Smooth muscle cell (in vitro differentiated cells): ENCODE measurements at regions not wholly inside any gene's neighbourhood (a gene's known extent, or its start where the extent isn't known, plus 50 kb on each side); places are given as distances from the start of the nearest gene placed in this dataset.

Source experiments
- DNase-seq: peaks from one replicate; lab custom pipeline; 2025; ENCODE audit not compliant: unreplicated experiment; lab: John Stamatoyannopoulos, UW
- H2AFZ ChIP-seq: fragments of 200-600 bp; sonication (generic); 2 replicates; pipeline ENCODE4 v1.6.0; 2016; ENCODE audit warnings: antibody characterized with exemption, low read depth, mild to moderate bottlenecking
- H3F3A ChIP-seq: fragments of 200-600 bp; sonication (generic); 2 replicates; pipeline ENCODE4 v1.6.0; 2017; ENCODE audit warnings: antibody characterized with exemption, low read depth
- H3K27ac ChIP-seq: fragments of 200-600 bp; sonication (generic); 2 replicates; pipeline ENCODE4 v1.5.1; 2016; ENCODE audit warnings: low read depth, mild to moderate bottlenecking
- H3K27me3 ChIP-seq: fragments of 200-600 bp; sonication (generic); 2 replicates; pipeline ENCODE4 v1.6.1; 2016; ENCODE audit warnings: low read depth, mild to moderate bottlenecking
- H3K36me3 ChIP-seq: fragments of 200-600 bp; sonication (generic); 2 replicates; pipeline ENCODE4 v1.5.1; 2016; ENCODE audit warnings: low read depth
- H3K4me1 ChIP-seq: fragments of 200-600 bp; sonication (generic); 2 replicates; pipeline ENCODE4 v1.5.1; 2016; ENCODE audit warnings: low read depth
- H3K4me2 ChIP-seq: fragments of 200-600 bp; sonication (generic); 2 replicates; pipeline ENCODE4 v1.6.0; 2016; ENCODE audit warnings: mild to moderate bottlenecking
- H3K4me3 ChIP-seq: fragments of 200-600 bp; sonication (generic); 2 replicates; pipeline ENCODE4 v1.5.1; 2016; ENCODE audit warnings: mild to moderate bottlenecking
- H3K79me2 ChIP-seq: fragments of 200-600 bp; sonication (generic); 2 replicates; pipeline ENCODE4 v1.6.0; 2016; ENCODE audit warnings: low read depth, mild to moderate bottlenecking
- H3K9ac ChIP-seq: fragments of 200-600 bp; sonication (generic); 2 replicates; pipeline ENCODE4 v1.6.0; 2016; ENCODE audit warnings: low read depth
- H3K9me3 ChIP-seq: fragments of 200-600 bp; sonication (generic); replicated peaks from 2 replicates; pipeline ENCODE4 v1.5.1; 2016; ENCODE audit warnings: low read depth
- H4K20me1 ChIP-seq: fragments of 200-600 bp; sonication (generic); 2 replicates; pipeline ENCODE4 v1.6.0; 2016; ENCODE audit warnings: low read depth
- WGBS: methylation state at CpG from one replicate; pipeline ENCODE4 v1.1.7; 2016; ENCODE audit warnings: low lambda C conversion rate; 5-methylcytosine and 5-hydroxymethylcytosine counted together
- TF ChIP-seq, protein P1 (sequence below): fragments of 200-600 bp; sonication (generic); IDR thresholded peaks from 2 replicates; pipeline ENCODE4 v1.5.1; 2017; ENCODE audit warnings: borderline replicate concordance, mild to moderate bottlenecking, antibody characterized with exemption; ENCODE audit not compliant: insufficient read depth, poor library complexity, severe bottlenecking

- TF ChIP-seq, protein P1, sequence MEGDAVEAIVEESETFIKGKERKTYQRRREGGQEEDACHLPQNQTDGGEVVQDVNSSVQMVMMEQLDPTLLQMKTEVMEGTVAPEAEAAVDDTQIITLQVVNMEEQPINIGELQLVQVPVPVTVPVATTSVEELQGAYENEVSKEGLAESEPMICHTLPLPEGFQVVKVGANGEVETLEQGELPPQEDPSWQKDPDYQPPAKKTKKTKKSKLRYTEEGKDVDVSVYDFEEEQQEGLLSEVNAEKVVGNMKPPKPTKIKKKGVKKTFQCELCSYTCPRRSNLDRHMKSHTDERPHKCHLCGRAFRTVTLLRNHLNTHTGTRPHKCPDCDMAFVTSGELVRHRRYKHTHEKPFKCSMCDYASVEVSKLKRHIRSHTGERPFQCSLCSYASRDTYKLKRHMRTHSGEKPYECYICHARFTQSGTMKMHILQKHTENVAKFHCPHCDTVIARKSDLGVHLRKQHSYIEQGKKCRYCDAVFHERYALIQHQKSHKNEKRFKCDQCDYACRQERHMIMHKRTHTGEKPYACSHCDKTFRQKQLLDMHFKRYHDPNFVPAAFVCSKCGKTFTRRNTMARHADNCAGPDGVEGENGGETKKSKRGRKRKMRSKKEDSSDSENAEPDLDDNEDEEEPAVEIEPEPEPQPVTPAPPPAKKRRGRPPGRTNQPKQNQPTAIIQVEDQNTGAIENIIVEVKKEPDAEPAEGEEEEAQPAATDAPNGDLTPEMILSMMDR = no peak
Observed at GRCh38 chr18:30588673-30589164, 453.8 kb downstream of the DSC3 start.

DNA sequence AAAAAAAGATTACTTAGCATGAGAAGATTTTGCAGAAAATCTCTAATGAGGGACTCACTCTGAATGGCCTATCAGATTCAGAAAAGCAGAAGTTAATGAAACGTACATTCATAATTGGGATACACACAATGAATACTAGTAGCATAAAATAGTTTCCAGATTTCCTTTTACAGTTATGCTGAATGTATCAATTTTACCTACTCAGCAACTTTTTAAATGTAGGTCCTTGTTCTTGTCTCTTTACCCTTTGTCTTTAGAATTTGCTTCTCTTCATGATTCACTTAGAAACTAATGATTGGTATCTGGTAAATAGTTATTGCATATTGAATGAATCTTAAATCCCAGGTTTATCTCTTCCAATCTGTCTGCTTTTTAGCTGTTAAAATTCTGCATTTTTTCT is 458.8 kb downstream of the DSC3 start:
- H3K79me2 ChIP-seq = no peaks in the 10 kb centered on the region
- no peak overlapping the region for H2AFZ ChIP-seq
- no peak for DNase-seq
- H3K27me3 ChIP-seq = no peaks in the 10 kb centered on the region
- TF ChIP-seq, protein P1 = no peak
- H3K9me3 ChIP-seq = no peaks in the 10 kb centered on the region
- H3K27ac ChIP-seq = no peak overlapping the region
- WGBS = 100% methylated on average over 1 of the region's 1 CpG
- H3K36me3 ChIP-seq = no peaks in the 10 kb centered on the region
- H3K4me2 ChIP-seq = no peak overlapping the region
- H3K9ac ChIP-seq = no peak overlapping the region
- no peak overlapping the region for H3K4me3 ChIP-seq
- H3F3A ChIP-seq = no peaks in the 10 kb centered on the region
- no peaks in the 10 kb centered on the region for H3K4me1 ChIP-seq
- no peaks in the 10 kb centered on the region for H4K20me1 ChIP-seq

More at GRCh38 chr18:30588673-30589164, 453.8 kb downstream of the DSC3 start:
- H3K4me1 ChIP-seq = no peaks in the 10 kb centered on the region
- H2AFZ ChIP-seq = no peak overlapping the region
- no peak overlapping the region for H3K9ac ChIP-seq
- no peaks in the 10 kb centered on the region for H3K9me3 ChIP-seq
- H3K4me3 ChIP-seq = no peak overlapping the region
- H4K20me1 ChIP-seq = no peaks in the 10 kb centered on the region
- DNase-seq = no peak
- H3K36me3 ChIP-seq = no peaks in the 10 kb centered on the region
- H3K79me2 ChIP-seq = no peaks in the 10 kb centered on the region
- no peak overlapping the region for H3K27ac ChIP-seq
- H3K27me3 ChIP-seq = no peaks in the 10 kb centered on the region
- H3F3A ChIP-seq = no peaks in the 10 kb centered on the region
- H3K4me2 ChIP-seq = no peak overlapping the region

DNA sequence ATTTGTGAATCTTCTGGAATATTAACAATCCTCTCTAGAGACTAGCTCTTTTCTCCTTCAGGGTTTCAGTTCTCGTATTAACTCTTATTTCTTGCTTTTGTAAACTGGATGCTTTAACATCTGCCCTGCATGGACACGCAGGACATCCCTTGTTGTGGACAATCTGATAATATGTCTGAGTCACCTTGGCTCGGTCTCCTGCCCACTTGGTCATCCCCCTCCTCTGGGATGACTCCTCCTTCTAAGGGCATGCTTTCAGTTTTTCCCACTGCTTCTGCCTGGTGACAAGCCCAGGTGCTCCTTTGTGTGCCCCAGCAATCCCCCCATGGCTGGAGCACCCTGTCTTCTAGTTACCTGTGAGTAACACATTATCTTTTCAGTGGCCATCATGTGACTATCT is 460.5 kb downstream of the DSC3 start:
- WGBS = 71% methylated on average over 3 of the region's 3 CpGs
- Histone ChIP-seq H3K4me2 (no peak overlapping the region), H3K9ac (no peak overlapping the region), H4K20me1 (no peaks in the 10 kb centered on the region), H3K27me3 (no peaks in the 10 kb centered on the region), H3K79me2 (no peaks in the 10 kb centered on the region), H3K4me3 (no peak overlapping the region), H3F3A (no peaks in the 10 kb centered on the region), H2AFZ (no peak overlapping the region), H3K4me1 (no peaks in the 10 kb centered on the region), H3K27ac (no peak overlapping the region), H3K9me3 (no peaks in the 10 kb centered on the region), H3K36me3 (no peaks in the 10 kb centered on the region)
- no peak for DNase-seq
- TF ChIP-seq, protein P1 = no peak

- WGBS = 72% methylated on average over 2 of the region's 2 CpGs
- H3F3A ChIP-seq = no peaks in the 10 kb centered on the region
- TF ChIP-seq, protein P1 = no peak
- no peak for DNase-seq
- H3K9me3 ChIP-seq = no peaks in the 10 kb centered on the region
- H3K9ac ChIP-seq = no peak overlapping the region
- no peak overlapping the region for H3K4me2 ChIP-seq
- no peak overlapping the region for H3K4me3 ChIP-seq
- no peaks in the 10 kb centered on the region for H3K79me2 ChIP-seq
- H4K20me1 ChIP-seq = no peaks in the 10 kb centered on the region
- no peak overlapping the region for H3K27ac ChIP-seq
- no peak overlapping the region for H2AFZ ChIP-seq
- H3K36me3 ChIP-seq = no peaks in the 10 kb centered on the region
- H3K27me3 ChIP-seq = no peaks in the 10 kb centered on the region
- no peaks in the 10 kb centered on the region for H3K4me1 ChIP-seq
Observed at GRCh38 chr18:30578707-30579106, 463.8 kb downstream of the DSC3 start.
